SKM-1 treated with dmso at 0.1 percent for 144 hours (cell line): ENCODE measurements at regions not wholly inside any gene's neighbourhood (a gene's known extent, or its start where the extent isn't known, plus 50 kb on each side); places are given as distances from the start of the nearest gene placed in this dataset.

Experiments used
- DNase-seq: peaks from one replicate; lab custom pipeline; 2025; ENCODE audit not compliant: unreplicated experiment; lab: John Stamatoyannopoulos, UW

- no peak for DNase-seq
Measured at GRCh38 chr4:18935659-18936345, 914.2 kb upstream of the LCORL start.

GRCh38 chr4:18934197-18934596 lies 912.6 kb upstream of the LCORL start:
- DNase-seq, result no peak

GRCh38 chr4:18932730-18933339 lies 911.3 kb upstream of the LCORL start:
- DNase-seq, result no peak

GRCh38 chr4:18931643-18932377 lies 910.3 kb upstream of the LCORL start:
- DNase-seq, result no peak

- no peak for DNase-seq
Measured at GRCh38 chr4:18930487-18930886, 908.9 kb upstream of the LCORL start.

- no peak for DNase-seq
Measured at GRCh38 chr4:18923496-18924161, 902.1 kb upstream of the LCORL start.

- DNase-seq, result no peak
Measured at GRCh38 chr4:18917689-18918088, 896.1 kb upstream of the LCORL start.

- DNase-seq, result no peak
Measured at GRCh38 chr4:18914182-18914581, 892.6 kb upstream of the LCORL start.

- no peak for DNase-seq
Measured at GRCh38 chr4:18894928-18895327, 873.4 kb upstream of the LCORL start.

GRCh38 chr4:18882468-18882867 lies 860.9 kb upstream of the LCORL start:
- DNase-seq, result no peak

GRCh38 chr4:18881556-18881955 lies 860.0 kb upstream of the LCORL start:
- DNase-seq, result no peak

- no peak for DNase-seq
Measured at GRCh38 chr4:18880871-18881270, 859.3 kb upstream of the LCORL start.

GRCh38 chr4:18878561-18878960 lies 857.0 kb upstream of the LCORL start:
- DNase-seq, result no peak

GRCh38 chr4:18869166-18869565 lies 847.6 kb upstream of the LCORL start:
- DNase-seq, result no peak

- DNase-seq, result no peak
Measured at GRCh38 chr4:18860836-18861530, 839.4 kb upstream of the LCORL start.

- no peak for DNase-seq
Measured at GRCh38 chr4:18859468-18859867, 837.9 kb upstream of the LCORL start.

GRCh38 chr4:18858229-18858922 lies 836.8 kb upstream of the LCORL start:
- DNase-seq, result no peak

- no peak for DNase-seq
Measured at GRCh38 chr4:18850867-18851266, 829.3 kb upstream of the LCORL start.

- no peak for DNase-seq
Measured at GRCh38 chr4:18847249-18847890, 825.8 kb upstream of the LCORL start.

- DNase-seq, result no peak
Measured at GRCh38 chr4:18846313-18846712, 824.8 kb upstream of the LCORL start.
